ENCODE measurements at regions not wholly inside any gene's neighbourhood (a gene's known extent, or its start where the extent isn't known, plus 50 kb on each side); places are given as distances from the start of the nearest gene placed in this dataset.

- DNase-seq: no peak
Observed at GRCh38 chr18:59751186-59751585, 54.0 kb upstream of the CCBE1 start.

GRCh38 chr18:59748628-59749360 lies 51.6 kb upstream of the CCBE1 start:
- no peak for DNase-seq
